ENCODE measurements at regions not wholly inside any gene's neighbourhood (a gene's known extent, or its start where the extent isn't known, plus 50 kb on each side); places are given as distances from the start of the nearest gene placed in this dataset.

GRCh38 chr6:43911354-43912115, 141.5 kb downstream of the VEGFA start:
- TF ChIP-seq CTCF (IDR thresholded peaks at IDR 0.05; ENCODE audit: low read depth, low read length) (no peak), POLR2A (IDR thresholded peaks at IDR 0.05; ENCODE audit: extremely low read depth, insufficient read length) (no peak)

All from NB4 (cell line).